SK-N-SH (cell line): ENCODE measurements at regions not wholly inside any gene's neighbourhood (a gene's known extent, or its start where the extent isn't known, plus 50 kb on each side); places are given as distances from the start of the nearest gene placed in this dataset.
A peak's percentile ranks its signal among the peaks of the same experiment; 100 is the strongest.

ENCODE experiments used
- CTCF ChIA-PET: fragments of 300-600, 350-600 bp; formaldehyde crosslinking; extraction: SDS; loops from one replicate; lab custom pipeline; 2021; lab: Yijun Ruan, JAX
- POLR2A ChIA-PET: fragments of 350-600 bp; sonication (Branson Sonifier 250); formaldehyde crosslinking; extraction: SDS; loops from one replicate; lab custom pipeline; 2020; ENCODE audit warnings: antibody characterized with exemption, inconsistent platforms; lab: Yijun Ruan, JAX
- DNase-seq: peaks from one replicate; pipeline ENCODE4 v3.0.0; 2012
- H2AFZ ChIP-seq: fragments of 200-600 bp; sonication (generic); 2 replicates; pipeline ENCODE4 v1.8.1; 2016; ENCODE audit warnings: antibody characterized with exemption, mild to moderate bottlenecking, low read depth
- H3F3A ChIP-seq: fragments of 200-600 bp; sonication (generic); replicated peaks from 2 replicates; pipeline ENCODE3; 2016; ENCODE audit warnings: antibody characterized with exemption, mild to moderate bottlenecking; ENCODE audit not compliant: insufficient read depth
- H3K27ac ChIP-seq, 2 experiments: fragments of 200-500 bp in 1 of 2; fragments of 200-600 bp in 1 of 2; sonication (Bioruptor generic) in 1 of 2; sonication (generic), shearing (Covaris generic) in 1 of 2; 2 replicates each; pipeline versions ENCODE4 v1.5.1 to v1.6.1; 2014 to 2016; ENCODE audit warnings: low read depth in 2 of 2, inconsistent platforms in 1 of 2, low read length in 1 of 2, mild to moderate bottlenecking in 1 of 2, mixed read lengths in 1 of 2
- H3K27me3 ChIP-seq: fragments of 200-600 bp; sonication (generic), shearing (Covaris generic); 2 replicates; pipeline ENCODE4 v1.6.1; 2016; ENCODE audit warnings: mixed run types; ENCODE audit not compliant: insufficient read depth
- H3K36me3 ChIP-seq, 2 experiments: fragments of 200-500 bp in 1 of 2; fragments of 200-600 bp in 1 of 2; sonication (Bioruptor generic) in 1 of 2; sonication (generic) in 1 of 2; replicated peaks in 1 of 2; 2 replicates each; pipeline versions ENCODE3 to v1.5.1; 2014 to 2016; ENCODE audit warnings: low read length in 1 of 2, mild to moderate bottlenecking in 1 of 2; ENCODE audit not compliant: insufficient read depth in 2 of 2, control insufficient read depth in 1 of 2
- H3K4me1 ChIP-seq, 2 experiments: fragments of 200-500 bp in 1 of 2; fragments of 200-600 bp in 1 of 2; sonication (Bioruptor generic) in 1 of 2; sonication (generic), shearing (Covaris generic) in 1 of 2; 2 replicates each; pipeline versions ENCODE4 v1.5.1 to v1.6.1; 2014 to 2016; ENCODE audit warnings: low read depth in 1 of 2, low read length in 1 of 2, mixed run types in 1 of 2; ENCODE audit not compliant: insufficient read depth in 2 of 2, control insufficient read depth in 1 of 2
- H3K4me2 ChIP-seq: fragments of 200-600 bp; sonication (generic), shearing (Covaris generic); 2 replicates; pipeline ENCODE4 v1.6.1; 2017; ENCODE audit warnings: mixed run types
- H3K4me3 ChIP-seq, 2 experiments: fragments of 200-500 bp in 1 of 2; fragments of 200-600 bp in 1 of 2; sonication (Bioruptor generic) in 1 of 2; sonication (generic), shearing (Covaris generic) in 1 of 2; 2 replicates each; pipeline versions ENCODE4 v1.5.1 to v1.8.1; 2014 to 2016; ENCODE audit warnings: low read depth in 2 of 2, inconsistent platforms in 1 of 2, low read length in 1 of 2, mild to moderate bottlenecking in 1 of 2, mixed read lengths in 1 of 2, moderate library complexity in 1 of 2
- H3K79me2 ChIP-seq: fragments of 200-600 bp; sonication (generic); 2 replicates; pipeline ENCODE4 v1.8.1; 2017; ENCODE audit warnings: mild to moderate bottlenecking; ENCODE audit not compliant: insufficient read depth
- H3K9ac ChIP-seq: fragments of 200-600 bp; sonication (generic); 2 replicates; pipeline ENCODE4 v1.6.1; 2017; ENCODE audit warnings: mixed run types
- H3K9me2 ChIP-seq: fragments of 200-600 bp; sonication (generic); 2 replicates; pipeline ENCODE4 v1.6.1; 2017; ENCODE audit warnings: mixed run types
- H3K9me3 ChIP-seq: fragments of 200-600 bp; sonication (generic); 2 replicates; pipeline ENCODE4 v1.6.1; 2017; ENCODE audit warnings: mixed run types, mild to moderate bottlenecking, moderate library complexity
- H4K20me1 ChIP-seq: fragments of 200-600 bp; sonication (generic); 2 replicates; pipeline ENCODE4 v1.6.1; 2017; ENCODE audit warnings: mild to moderate bottlenecking, mixed run types; ENCODE audit not compliant: insufficient read depth
- CHD2 ChIP-seq: fragments of 150-350 bp; IDR thresholded peaks from 2 replicates; pipeline ENCODE4 v1.6.1; 2018; ENCODE audit warnings: low read length; ENCODE audit not compliant: partially characterized antibody
- CTCF ChIP-seq: fragments of 200-600 bp; sonication (generic); IDR thresholded peaks from 2 replicates; pipeline ENCODE4 v1.6.1; 2017; ENCODE audit warnings: antibody characterized with exemption, mild to moderate bottlenecking, moderate library complexity
- ELF1 ChIP-seq: IDR thresholded peaks from 2 replicates; pipeline ENCODE4 v1.4.0; 2012
- EZH2phosphoT487 ChIP-seq: fragments of 200-600 bp; sonication (generic); IDR thresholded peaks from 2 replicates; pipeline ENCODE4 v1.6.1; 2017; ENCODE audit warnings: low read depth, mixed run types, mild to moderate bottlenecking, antibody characterized with exemption, moderate library complexity, borderline replicate concordance
- FOSL2 ChIP-seq: IDR thresholded peaks from 2 replicates; pipeline ENCODE4 v1.4.0; 2012; ENCODE audit warnings: low read depth, mild to moderate bottlenecking, moderate library complexity, borderline replicate concordance
- GATA2 ChIP-seq: sonication (generic); formaldehyde crosslinking; IDR thresholded peaks from 2 replicates; pipeline ENCODE4 v1.5.0; 2020; ENCODE audit warnings: mild to moderate bottlenecking, missing genetic modification reagents
- JUND ChIP-seq: IDR thresholded peaks from 2 replicates; pipeline ENCODE4 v1.4.0; 2012
- MEF2A ChIP-seq: IDR thresholded peaks from 2 replicates; pipeline ENCODE4 v1.4.0; 2012; ENCODE audit warnings: low read depth, borderline replicate concordance
- MXI1 ChIP-seq: IDR thresholded peaks from 2 replicates; pipeline ENCODE4 v1.6.1; 2012; ENCODE audit warnings: mild to moderate bottlenecking, low read depth, low read length, improper control_type of control experiment
- NFIC ChIP-seq: IDR thresholded peaks from 2 replicates; pipeline ENCODE4 v1.4.0; 2012; ENCODE audit warnings: borderline replicate concordance
- PBX3 ChIP-seq: IDR thresholded peaks from 2 replicates; pipeline ENCODE4; 2012
- POLR2AphosphoS5 ChIP-seq: IDR thresholded peaks from 2 replicates; pipeline ENCODE4 v1.6.1; 2012; ENCODE audit warnings: low read depth, low read length
- RAD21 ChIP-seq: IDR thresholded peaks from 2 replicates; pipeline ENCODE4 v1.6.1; 2012; ENCODE audit warnings: mild to moderate bottlenecking, low read length
- REST ChIP-seq: IDR thresholded peaks from 2 replicates; pipeline ENCODE4 v1.6.1; 2012; ENCODE audit warnings: mild to moderate bottlenecking, low read depth, low read length, moderate library complexity
- RFX5 ChIP-seq: IDR thresholded peaks from 2 replicates; pipeline ENCODE4 v1.6.1; 2012; ENCODE audit warnings: mild to moderate bottlenecking, improper control_type of control experiment, low read length
- SMC3 ChIP-seq: IDR thresholded peaks from 2 replicates; pipeline ENCODE4 v1.6.1; 2012; ENCODE audit warnings: low read depth, low read length, improper control_type of control experiment
- TAF1 ChIP-seq: IDR thresholded peaks from 2 replicates; pipeline ENCODE4 v1.6.1; 2012; ENCODE audit warnings: low read depth, mild to moderate bottlenecking, low read length, moderate library complexity, borderline replicate concordance
- TEAD4 ChIP-seq: IDR thresholded peaks from 2 replicates; pipeline ENCODE4 v1.4.0; 2012; ENCODE audit warnings: mild to moderate bottlenecking, borderline replicate concordance; ENCODE audit not compliant: insufficient read depth
- YY1 ChIP-seq: IDR thresholded peaks from 2 replicates; pipeline ENCODE4 v1.4.0; 2012; ENCODE audit warnings: low read depth, mild to moderate bottlenecking
- ZBTB33 ChIP-seq: IDR thresholded peaks from 2 replicates; pipeline ENCODE4 v1.4.0; 2012; ENCODE audit warnings: low read depth, borderline replicate concordance
- WGBS: methylation state at CpG from one replicate; pipeline ENCODE4 v1.1.6; 2017; ENCODE audit warnings: low lambda C conversion rate; 5-methylcytosine and 5-hydroxymethylcytosine counted together
- TF ChIP-seq, protein P1 (sequence below): IDR thresholded peaks from 2 replicates; pipeline ENCODE4 v1.4.0; 2012; ENCODE audit warnings: low read depth

DNA sequence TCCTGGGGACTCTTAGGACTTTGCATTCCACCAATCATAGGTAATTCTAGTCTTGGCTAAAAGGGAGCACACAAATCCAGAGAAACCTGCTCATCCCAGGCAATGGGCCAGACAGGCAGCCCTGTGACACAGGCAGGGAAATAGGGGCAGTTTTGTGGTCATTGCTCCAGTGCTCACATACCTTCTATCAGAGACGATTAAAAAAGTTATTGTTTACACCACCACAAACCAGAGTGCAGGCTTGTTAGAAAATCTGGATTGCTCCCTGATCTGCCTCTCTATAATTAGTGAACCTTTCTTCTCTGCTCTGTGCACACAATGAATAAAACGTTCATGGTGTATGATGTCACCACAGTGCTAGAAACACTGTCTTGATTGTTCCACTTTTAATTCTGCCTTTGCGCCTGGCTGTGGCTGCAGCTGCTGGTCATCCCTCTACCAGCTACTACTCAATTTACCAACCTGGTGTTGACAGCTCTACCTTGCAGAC is 121.6 kb upstream of the SPATA13 start (continued):
- TF ChIP-seq JUND = 0 out of 2 replicates have a peak, but pooled peaks have one; percentile 35
- no peak for TF ChIP-seq YY1
- no peak for TF ChIP-seq RAD21
- TF ChIP-seq REST = no peak
- TF ChIP-seq TEAD4 = peak; percentile 62; the same call in 1 of the 2 replicates
- no peak for TF ChIP-seq MXI1
- TF ChIP-seq, protein P1, sequence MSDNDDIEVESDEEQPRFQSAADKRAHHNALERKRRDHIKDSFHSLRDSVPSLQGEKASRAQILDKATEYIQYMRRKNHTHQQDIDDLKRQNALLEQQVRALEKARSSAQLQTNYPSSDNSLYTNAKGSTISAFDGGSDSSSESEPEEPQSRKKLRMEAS = 0 out of 2 replicates have a peak, but pooled peaks have one; percentile 6
- no peak for TF ChIP-seq ZBTB33
- TF ChIP-seq SMC3 = no peak
- no peak for TF ChIP-seq ELF1
- TF ChIP-seq POLR2AphosphoS5 = no peak
- no peak for TF ChIP-seq MEF2A

- no peak overlapping the region for H3K4me2 ChIP-seq
- H3K27me3 ChIP-seq = no peaks in the 10 kb centered on the region
- no peak overlapping the region for H2AFZ ChIP-seq
- H3K9me3 ChIP-seq = no peaks in the 10 kb centered on the region
- no peaks in the 10 kb centered on the region for H3F3A ChIP-seq
- no peaks in the 10 kb centered on the region for H3K9me2 ChIP-seq
- no peak for TF ChIP-seq MEF2A
- no peak for TF ChIP-seq CTCF
- TF ChIP-seq RFX5 = no peak
- no peak for TF ChIP-seq GATA2 (CRISPR knock-in tag)
- no peak for TF ChIP-seq RAD21
- TF ChIP-seq PBX3 = no peak
- TF ChIP-seq NFIC = no peak
- no peak for TF ChIP-seq FOSL2
- no peak for TF ChIP-seq TEAD4
- TF ChIP-seq ELF1 = no peak
- no peak for TF ChIP-seq EZH2phosphoT487
- TF ChIP-seq CHD2 = no peak
- TF ChIP-seq TAF1 = no peak
- no peaks in the 10 kb centered on the region for H3K36me3 ChIP-seq
- 96% methylated on average over 7 of the region's 7 CpGs for WGBS
- H3K4me3 ChIP-seq = no peak overlapping the region
- DNase-seq = no peak
- no peak overlapping the region for H3K27ac ChIP-seq
- H3K9ac ChIP-seq = no peak overlapping the region
- CTCF ChIA-PET = interaction anchor here (0.8 to 5.1 kb wide), 5 partner anchors 13 to 189 kb away, joined by 3 to 27 read pairs (median 6); no protein-coding TSS in a partner anchor
- no peaks in the 10 kb centered on the region for H4K20me1 ChIP-seq
- peaks cover 0 to 14% of the 10 kb centered on the region in 2 experiments; a peak in 1 of 4 replicates for H3K4me1 ChIP-seq
- H3K79me2 ChIP-seq = no peaks in the 10 kb centered on the region
- POLR2A ChIA-PET = no interaction called here
Observed at GRCh38 chr13:24039621-24040475, 120.7 kb upstream of the SPATA13 start.
